ENCODE measurements at regions not wholly inside any gene's neighbourhood (a gene's known extent, or its start where the extent isn't known, plus 50 kb on each side); places are given as distances from the start of the nearest gene placed in this dataset.

- no peak for TF ChIP-seq ARNT (IDR thresholded peaks at IDR 0.05)
- no peak for TF ChIP-seq EWSR1 (IDR thresholded peaks at IDR 0.05; ENCODE audit: borderline replicate concordance, low read depth, partially characterized antibody)
- TF ChIP-seq SREBF1 (IDR thresholded peaks at IDR 0.05; ENCODE audit: borderline replicate concordance, low read depth, low read length): no peak
- TF ChIP-seq RCOR1 (IDR thresholded peaks at IDR 0.05; ENCODE audit: borderline replicate concordance in 1 of 2, low read depth in 2 of 2, low read length in 2 of 2): no peak
- TF ChIP-seq NRF1 (conservative IDR thresholded peaks at IDR 0.05 in 1 of 2, IDR thresholded peaks at IDR 0.05 in 1 of 2): no peak
- no peak for TF ChIP-seq BCLAF1 (IDR thresholded peaks at IDR 0.05; ENCODE audit: borderline replicate concordance in 1 of 2, control insufficient read depth in 1 of 2, low read depth in 2 of 2, low read length in 1 of 2)
- TF ChIP-seq ZNF280B (CRISPR knock-in tag; IDR thresholded peaks at IDR 0.05): no peak
- TF ChIP-seq POLR2A (conservative IDR thresholded peaks at IDR 0.05): no peak
- no peak for TF ChIP-seq CEBPB (tag; IDR thresholded peaks at IDR 0.05)
- TF ChIP-seq HMG20A (CRISPR knock-in tag; conservative IDR thresholded peaks at IDR 0.05): no peak
Observed at GRCh38 chr3:189464799-189465198, 166.4 kb upstream of the TP63 start.

All from K562 (cell line).